AG09309 (cell line): ENCODE measurements at regions not wholly inside any gene's neighbourhood (a gene's known extent, or its start where the extent isn't known, plus 50 kb on each side); places are given as distances from the start of the nearest gene placed in this dataset.
"Not testable (repeated sequence)": the region's sequence is repeated elsewhere in the genome, so short reads cannot be mapped to it uniquely, and the experiment has no call there.

ENCODE experiments used
- DNase-seq: peaks from one replicate; pipeline ENCODE4 v3.0.0-alpha.2; 2010; ENCODE audit warnings: low read depth
- H3K4me3 ChIP-seq: 2 replicates; pipeline ENCODE4 v1.5.1; 2011; ENCODE audit warnings: mild to moderate bottlenecking, low read depth, low read length, moderate library complexity; ENCODE audit not compliant: control insufficient read depth

DNA sequence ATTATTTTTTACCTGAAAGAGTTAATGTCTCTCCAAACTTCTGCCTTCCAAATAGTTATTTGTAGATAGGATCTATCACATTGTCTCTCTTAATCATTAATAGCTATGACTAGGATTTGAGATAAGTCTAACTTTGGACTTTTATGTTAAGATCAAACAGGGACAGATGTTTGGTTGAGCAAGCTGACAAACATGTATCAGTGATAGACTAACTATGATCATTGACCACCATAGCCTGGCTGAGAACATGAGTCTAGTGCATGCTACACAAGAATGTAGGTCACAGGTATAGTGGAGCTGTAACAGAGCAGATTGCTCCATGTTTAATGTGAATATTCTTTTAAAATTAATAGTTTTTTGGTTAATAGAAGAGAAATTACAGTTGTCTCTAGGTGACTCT is 52.0 kb downstream of the SYT15B start:
- H3K4me3 ChIP-seq, DNase-seq: not testable (repeated sequence)

DNA sequence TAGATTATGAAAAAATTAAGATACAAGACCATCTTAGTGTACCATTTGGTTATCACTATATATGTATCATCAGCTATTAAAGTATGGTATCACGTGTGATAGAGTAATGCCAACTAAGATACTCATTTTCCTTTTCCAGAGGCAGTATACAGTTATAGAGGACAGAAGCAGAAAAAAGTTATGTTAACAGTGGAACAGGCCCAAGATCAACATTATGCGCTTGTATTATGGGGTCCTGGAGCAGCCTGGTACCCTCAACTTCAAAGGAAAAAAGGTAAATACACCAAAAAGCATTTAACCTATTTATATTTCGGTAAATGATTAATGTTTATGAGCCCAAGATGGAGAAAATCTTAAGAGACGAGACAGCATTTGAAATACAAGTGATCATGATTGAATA is 52.9 kb downstream of the SYT15B start:
- DNase-seq, H3K4me3 ChIP-seq: not testable (repeated sequence)

DNA sequence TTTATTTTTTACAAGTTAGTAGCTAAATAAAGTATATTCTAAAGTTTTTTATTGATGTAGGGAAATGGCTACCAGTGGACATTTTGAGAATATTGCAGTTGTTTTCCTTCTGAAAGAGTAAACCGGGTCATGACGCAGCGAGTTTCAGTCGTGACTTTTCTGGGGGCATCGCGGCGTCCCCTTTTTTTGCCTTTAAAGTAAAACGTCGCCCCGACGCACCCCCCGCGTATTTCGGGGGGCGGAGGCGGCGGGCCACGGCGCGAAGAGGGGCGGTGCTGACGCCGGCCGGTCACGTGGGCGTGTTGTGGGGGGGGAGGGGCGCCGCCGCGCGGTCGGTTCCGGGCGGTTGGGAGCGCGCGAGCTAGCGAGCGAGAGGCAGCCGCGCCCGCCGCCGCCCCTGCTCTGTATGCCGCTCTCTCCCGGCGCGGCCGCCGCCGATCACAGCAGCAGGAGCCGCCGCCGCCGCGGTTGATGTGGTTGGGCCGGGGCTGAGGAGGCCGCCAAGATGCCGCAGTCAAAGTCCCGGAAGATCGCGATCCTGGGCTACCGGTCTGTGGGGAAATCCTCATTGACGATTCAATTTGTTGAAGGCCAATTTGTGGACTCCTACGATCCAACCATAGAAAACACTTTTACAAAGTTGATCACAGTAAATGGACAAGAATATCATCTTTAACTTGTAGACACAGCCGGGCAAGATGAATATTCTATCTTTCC is 57.5 kb downstream of the SYT15B start:
- DNase-seq = not testable (repeated sequence)
- peak overlapping the region; percentile 29 for H3K4me3 ChIP-seq

DNA sequence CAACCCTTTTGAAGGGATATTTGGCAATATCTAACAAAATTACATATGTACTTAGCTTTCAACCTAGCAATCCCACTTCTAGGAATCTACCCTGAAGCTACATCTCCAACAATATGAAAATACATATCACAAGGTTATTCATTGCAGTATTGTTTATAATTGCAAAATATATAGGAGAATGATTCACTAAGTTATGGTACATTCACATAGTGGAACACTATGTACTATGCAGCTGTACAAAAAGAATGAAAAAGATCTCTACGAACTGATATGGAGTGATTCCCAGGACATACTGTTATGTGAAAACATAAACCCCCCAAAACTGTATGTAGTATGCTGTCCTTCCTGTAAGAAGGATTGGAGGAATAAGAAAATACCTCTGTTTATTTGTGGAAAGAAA is 62.1 kb downstream of the SYT15B start:
- H3K4me3 ChIP-seq, DNase-seq: not testable (repeated sequence)

DNA sequence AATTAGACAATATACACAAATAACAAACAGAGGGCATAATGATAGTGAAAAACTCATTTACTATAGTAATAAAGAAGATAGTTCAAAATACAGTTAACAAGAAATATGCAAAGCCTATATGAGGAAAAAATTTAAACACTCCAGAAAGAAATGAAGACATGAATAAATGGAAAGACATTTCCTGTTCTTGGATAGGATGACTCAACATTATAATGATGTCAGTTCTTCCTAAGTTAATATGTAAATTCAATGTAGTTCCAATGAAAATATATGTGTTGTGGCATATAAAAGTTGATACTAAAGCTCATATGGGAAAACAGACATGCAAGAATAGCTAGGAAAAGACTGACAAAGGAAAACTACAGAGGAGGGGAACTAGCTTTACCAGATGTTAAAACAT is 63.5 kb downstream of the SYT15B start:
- not testable (repeated sequence) for H3K4me3 ChIP-seq, DNase-seq

DNA sequence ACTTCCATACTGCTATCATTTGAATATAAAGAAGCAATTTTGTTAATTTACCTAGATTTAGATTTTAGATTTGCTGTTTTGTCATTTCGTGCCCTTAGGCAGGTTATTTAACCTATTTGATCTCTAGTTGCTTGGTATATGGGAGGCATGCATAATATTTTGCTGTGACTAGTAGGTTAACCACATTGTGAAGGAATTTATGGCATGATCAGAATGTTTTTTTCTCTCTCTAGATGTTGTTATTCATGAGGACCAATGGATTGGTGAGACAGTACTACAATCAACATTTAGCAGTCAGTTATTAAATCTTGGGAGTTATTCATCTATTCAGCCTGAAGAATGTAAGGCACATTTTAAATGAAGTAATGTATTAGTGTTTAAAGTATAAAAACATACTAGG is 67.2 kb downstream of the SYT15B start:
- DNase-seq, H3K4me3 ChIP-seq: not testable (repeated sequence)

DNA sequence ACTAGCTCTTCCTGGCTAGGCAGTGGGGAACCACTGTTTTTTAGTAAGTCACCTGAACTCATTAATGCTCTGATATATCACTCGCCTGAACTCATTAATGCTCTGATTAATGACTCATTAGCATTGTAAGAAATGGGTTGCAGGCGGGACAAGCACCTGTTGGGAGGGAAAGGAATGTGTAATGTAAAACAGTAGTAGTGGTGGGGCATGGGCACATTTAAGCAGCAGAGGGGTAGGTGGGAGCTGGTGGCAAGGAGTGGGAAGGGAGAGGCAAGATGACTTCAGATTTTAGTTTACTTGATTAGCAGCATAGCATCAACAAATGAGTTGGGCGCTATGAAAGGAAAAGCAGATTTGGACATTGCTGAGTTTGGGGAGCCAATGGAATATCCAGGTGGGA is 68.2 kb downstream of the SYT15B start:
- not testable (repeated sequence) for DNase-seq, H3K4me3 ChIP-seq

DNA sequence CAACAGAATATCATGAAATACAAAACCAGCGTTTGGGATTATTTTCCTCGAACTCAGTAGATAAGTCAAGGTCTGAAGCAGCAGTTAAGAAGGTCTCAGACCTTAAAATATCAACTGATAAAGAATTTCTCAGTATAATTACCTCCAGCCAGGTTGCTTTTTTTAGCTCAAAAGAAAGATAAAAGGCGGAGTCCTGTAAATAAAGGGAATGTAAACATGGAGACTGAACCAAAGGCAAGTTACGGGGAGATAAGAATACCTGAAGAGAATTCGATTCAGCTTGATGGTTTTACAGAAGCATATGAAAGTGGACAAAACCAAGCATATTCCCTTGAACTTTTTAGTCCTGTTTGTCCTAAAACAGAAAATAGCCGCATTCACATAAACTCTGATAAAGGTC is 73.1 kb downstream of the SYT15B start:
- DNase-seq, H3K4me3 ChIP-seq: not testable (repeated sequence)

DNA sequence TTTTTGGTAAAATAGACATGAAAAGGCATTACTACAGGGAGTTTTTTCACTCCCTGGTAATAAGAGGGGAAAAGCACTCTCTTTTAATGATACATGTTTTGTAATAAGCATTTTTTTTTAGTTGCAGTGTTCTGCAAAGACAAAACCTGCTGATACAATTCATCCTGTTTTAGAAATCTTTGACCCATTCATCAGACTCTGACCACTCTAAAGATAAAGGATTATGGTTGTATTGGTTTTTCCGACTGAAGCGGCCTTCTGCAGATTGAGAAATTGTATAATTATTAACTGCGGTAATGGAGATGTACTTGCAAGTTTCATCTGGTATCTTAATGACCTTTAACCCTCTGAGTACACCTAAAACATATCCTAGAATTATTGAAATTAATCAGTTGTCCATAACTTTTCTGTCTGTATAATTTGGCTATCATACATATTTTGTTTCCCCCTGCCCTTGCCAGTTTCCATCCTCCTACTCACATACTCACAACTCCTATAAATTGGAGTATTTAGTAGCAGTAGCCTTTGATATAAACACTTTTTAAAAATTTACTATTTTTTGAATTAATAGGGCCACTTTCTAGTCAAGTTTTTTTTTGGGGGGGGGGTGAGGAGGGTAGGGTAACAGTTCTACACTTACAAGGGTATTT is 79.4 kb downstream of the SYT15B start:
- H3K4me3 ChIP-seq, DNase-seq: not testable (repeated sequence)

DNA sequence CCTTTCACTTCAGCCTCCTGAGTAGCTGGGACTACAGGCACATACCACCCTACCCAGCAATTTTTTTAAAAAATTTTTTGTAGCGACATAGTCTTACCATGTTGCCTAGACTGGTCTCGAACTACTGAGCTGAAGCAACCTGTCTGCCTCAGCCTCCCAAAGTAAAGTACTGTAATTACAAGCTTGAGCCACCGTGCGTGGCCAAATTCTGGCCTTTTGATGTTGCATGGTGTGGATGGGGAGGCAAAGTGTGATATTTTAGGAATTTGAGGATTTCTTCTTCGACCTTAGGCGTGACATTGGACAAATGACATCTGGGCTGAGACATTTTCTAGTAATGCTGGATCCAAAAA is 81.8 kb downstream of the SYT15B start:
- not testable (repeated sequence) for DNase-seq, H3K4me3 ChIP-seq

DNA sequence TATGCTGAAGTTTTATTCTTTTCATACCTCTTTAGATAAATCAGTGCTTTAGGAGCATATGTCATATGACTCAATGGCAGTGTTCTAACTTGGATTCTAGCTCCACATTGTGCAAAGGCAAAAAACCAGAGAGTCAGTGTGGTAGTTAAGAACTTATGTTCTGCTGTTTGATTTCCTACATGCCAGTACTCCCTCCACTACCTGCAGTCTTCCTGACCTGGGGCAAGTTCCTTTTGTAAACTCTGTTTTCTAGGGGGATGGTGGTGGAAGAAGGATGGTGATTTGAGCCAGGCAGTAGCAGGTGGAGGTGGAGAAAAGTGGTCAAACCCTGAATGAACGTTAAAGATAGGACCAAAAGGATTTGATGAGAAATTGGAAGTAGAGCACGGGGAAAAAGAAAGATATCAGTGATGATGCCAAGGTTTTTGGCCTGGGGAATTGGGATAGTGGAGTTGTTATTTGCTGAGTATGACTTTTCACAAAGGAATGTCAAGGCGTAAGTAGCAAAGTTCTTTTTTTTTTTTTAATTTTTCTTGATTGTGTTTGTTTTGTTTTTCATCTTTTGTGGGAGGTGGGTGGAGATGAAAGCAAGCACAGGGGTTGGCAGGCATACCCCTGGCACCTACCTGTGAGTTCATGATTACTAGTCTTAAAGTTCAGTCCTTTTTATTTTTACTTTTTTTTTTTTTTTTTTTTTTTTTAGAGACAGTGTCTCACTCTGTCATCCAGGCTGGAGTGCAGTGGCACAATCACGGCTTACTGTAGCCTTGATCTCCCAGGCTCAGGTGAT is 82.3 kb downstream of the SYT15B start:
- not testable (repeated sequence) for DNase-seq, H3K4me3 ChIP-seq

DNA sequence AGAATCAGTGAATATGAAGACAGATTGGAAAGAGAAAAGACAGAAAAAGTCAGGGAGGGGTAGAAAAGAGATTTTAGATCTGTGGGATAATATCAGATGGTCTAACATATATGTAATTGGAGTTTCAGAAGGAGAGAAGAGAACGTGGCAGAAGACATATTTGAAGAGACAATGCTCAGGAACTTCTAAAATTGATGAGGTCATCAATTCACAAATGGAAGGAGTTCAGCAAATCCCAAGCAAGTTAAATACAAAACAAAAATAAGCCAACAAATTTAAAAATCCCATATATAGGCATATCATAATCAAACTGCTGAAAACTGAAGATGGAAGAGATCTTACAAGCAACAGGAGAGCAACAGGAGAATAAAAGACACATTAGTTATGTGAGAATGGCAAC is 87.3 kb downstream of the SYT15B start:
- not testable (repeated sequence) for H3K4me3 ChIP-seq, DNase-seq

DNA sequence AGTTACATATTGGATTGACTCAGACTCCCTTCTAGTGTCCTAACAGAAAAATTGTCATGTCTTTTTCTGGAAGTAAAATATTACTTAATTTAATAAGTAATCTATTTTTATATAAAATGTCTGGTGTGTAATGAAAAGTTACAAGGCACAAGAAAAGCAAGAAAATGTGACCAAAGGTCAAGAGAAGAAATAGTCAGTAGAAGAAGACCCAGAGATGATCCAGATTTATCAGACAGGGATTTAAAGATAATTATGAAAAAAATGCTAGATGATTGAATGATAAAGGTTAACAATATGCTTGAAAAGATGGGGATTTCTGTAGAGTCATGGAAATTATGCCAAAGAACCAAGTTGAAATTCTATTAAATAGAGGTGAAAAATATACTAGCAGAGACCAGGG is 87.8 kb downstream of the SYT15B start:
- not testable (repeated sequence) for H3K4me3 ChIP-seq, DNase-seq

DNA sequence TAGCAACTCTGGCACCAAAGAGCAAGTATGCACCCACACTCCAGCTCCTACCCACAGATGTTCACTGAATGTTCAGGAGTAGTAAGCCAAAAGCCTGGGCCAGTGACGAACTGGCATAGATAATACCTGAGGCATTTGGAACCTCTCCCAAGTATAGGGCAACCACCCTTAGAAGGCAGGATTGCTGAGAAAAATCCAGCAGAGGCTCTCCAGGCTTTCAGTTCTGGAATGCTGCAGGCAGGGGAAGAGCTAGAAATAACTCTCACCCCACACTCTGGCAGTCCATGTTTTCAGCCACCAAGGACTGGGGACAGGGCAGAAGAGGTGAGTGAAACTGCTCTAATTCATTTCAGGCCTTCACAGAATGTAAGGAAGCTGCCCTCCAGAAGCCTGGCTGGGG is 90.3 kb downstream of the SYT15B start:
- not testable (repeated sequence) for H3K4me3 ChIP-seq, DNase-seq

DNA sequence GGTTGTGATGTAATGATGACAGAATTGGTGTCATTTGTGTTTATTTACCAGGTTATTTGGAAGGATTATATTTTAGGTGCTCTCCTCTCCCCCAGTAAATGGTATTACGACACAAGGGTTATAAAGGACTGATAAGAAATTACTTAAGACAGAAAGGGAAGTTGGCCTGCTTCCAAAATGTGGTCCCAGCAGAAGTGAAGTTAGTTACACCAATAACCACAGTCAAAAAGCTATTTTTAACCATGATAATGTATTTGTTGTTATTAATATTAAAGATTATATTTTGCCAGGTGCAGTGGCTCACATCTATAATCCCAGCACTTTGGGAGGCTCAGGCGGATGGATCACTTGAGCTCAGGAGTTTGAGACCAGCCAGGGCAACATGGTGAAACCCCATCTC is 92.5 kb downstream of the SYT15B start:
- DNase-seq, H3K4me3 ChIP-seq: not testable (repeated sequence)

DNA sequence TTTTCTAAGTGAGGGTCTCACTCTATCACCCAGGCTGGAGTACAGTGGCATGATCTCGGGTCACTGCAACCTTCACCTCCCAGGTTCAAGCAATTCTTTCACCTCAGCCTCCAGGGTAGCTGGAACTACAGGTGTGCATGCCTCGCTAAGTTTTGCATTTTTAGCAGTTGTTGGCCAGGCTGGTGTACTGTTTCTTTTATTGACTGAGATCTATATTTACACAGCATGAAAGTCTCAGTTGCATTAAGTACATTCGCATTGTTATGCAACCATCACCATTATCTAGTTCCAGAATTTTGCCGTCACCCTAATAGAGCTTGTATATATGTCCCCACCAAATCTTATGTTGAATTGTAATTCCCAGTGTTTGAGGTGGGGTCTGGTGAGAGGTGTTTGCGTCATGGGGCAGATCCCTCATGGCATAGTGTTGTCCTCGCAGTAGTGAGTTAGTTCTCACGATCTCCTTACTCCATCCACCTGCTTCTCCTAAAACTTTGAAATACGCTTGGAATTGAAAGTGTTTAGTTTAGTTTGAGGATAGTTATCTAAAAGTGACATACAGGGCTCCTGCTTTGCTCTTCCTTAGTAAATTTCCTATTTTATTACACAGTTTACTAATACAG is 101.3 kb downstream of the SYT15B start:
- not testable (repeated sequence) for H3K4me3 ChIP-seq, DNase-seq

DNA sequence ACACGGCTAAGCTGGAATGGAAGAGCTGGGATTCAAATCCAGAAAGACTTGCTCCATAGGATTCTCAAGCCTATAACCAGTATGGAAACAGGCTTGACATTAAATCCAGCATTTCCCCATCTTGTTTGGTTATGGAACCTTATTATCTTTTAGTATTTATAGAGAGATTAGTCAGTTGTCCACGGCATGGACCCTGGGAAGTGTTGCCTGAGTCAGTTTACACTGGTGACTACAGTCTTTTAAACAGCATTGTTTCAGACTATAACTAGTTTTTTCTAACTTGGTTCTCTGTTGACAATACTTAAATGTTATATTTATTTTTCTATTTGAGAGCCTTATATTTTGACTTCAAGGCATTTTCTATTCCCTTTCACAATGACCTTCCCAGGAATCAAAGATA is 106.7 kb downstream of the SYT15B start:
- DNase-seq, H3K4me3 ChIP-seq: not testable (repeated sequence)

DNA sequence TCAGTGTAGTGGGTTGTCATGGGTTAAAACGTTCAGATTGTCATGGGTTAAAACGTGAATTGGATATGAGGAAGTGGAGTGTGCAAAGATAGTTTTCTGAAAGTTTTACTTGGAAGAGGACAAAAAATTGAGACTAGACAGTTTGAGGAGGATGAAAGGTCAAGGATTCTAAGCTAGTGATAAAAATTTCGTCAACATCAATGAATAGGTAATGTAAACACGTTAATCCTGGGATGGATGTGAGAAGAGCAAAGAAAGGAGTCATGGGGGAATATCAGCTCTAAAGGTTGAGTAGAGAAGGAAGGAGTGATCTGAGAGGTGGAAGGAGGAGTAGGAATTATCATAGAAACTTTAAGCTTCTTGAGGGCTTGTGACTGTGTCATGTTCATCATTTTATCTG is 109.2 kb downstream of the SYT15B start:
- not testable (repeated sequence) for DNase-seq, H3K4me3 ChIP-seq

DNA sequence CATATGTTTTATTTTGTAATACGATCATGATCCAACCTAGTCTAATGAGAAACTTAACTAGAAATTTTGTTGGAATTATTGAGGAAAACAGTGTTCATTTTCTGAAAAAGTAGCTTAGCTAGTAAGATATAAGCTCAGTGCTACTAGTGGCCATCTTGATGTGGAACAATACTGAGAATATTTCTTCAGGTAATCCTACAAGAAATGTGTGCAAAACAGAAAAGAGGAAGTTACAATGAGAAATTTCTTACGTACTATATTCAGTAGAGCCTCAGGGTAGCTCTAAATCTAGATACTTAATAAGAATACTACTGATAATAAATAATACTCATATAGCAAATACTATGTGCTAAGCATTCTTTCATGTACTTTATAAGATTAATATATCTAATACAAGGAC is 114.8 kb downstream of the SYT15B start:
- DNase-seq, H3K4me3 ChIP-seq: not testable (repeated sequence)
